NCI-H345 treated with DMSO at 0.1 percent for 48 hours (cell line): ENCODE measurements at regions not wholly inside any gene's neighbourhood (a gene's known extent, or its start where the extent isn't known, plus 50 kb on each side); places are given as distances from the start of the nearest gene placed in this dataset.

ENCODE experiments used
- DNase-seq: peaks from one replicate; lab custom pipeline; 2025; ENCODE audit not compliant: unreplicated experiment; lab: John Stamatoyannopoulos, UW

DNA sequence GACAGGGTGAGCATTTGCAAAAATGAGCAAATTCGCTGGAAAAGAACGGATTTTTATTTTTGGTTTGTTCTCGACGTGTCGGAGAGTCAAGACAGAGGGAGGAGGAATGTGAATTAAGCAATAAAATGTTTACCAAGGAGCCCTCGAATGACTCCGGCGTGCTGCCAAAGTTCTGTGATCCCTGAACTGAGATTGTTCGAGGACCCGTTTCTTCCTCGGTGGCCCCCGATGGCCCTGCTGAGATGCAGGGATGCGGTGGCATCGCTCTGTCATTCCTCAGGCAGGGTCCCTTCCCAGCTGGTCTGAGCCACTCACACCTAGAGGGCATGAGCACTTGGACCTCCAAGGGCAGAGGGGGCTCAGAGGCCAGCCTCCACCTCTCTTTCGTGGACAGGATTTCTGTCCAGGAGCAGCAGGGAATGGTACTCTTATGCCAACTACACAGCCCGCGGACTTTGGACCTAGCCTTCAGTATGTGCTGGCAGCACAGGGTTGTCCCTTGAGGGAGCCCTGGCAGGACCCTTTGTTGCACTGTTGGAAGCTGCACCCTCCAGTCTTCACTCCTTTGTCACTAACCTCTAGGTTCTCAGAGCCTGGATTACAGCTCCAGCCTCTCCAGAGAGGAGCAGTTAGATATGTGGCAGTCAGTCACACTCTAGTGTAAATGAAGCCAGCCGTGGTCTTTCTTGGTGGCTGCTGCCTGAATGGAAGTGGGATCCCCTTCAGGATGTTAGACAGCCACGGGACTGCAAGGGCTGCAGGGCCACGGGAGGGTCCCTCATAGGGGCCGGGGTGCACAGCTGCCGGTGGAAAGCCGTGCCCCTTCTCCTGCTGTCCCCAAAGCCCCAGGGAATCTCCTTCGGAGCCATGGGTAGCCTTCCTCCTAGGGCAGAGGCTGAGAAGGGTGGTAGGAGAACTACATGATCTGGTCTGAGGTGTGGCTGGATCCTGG, 109.4 kb upstream of the ANO1 start:
- no peak for DNase-seq

DNA sequence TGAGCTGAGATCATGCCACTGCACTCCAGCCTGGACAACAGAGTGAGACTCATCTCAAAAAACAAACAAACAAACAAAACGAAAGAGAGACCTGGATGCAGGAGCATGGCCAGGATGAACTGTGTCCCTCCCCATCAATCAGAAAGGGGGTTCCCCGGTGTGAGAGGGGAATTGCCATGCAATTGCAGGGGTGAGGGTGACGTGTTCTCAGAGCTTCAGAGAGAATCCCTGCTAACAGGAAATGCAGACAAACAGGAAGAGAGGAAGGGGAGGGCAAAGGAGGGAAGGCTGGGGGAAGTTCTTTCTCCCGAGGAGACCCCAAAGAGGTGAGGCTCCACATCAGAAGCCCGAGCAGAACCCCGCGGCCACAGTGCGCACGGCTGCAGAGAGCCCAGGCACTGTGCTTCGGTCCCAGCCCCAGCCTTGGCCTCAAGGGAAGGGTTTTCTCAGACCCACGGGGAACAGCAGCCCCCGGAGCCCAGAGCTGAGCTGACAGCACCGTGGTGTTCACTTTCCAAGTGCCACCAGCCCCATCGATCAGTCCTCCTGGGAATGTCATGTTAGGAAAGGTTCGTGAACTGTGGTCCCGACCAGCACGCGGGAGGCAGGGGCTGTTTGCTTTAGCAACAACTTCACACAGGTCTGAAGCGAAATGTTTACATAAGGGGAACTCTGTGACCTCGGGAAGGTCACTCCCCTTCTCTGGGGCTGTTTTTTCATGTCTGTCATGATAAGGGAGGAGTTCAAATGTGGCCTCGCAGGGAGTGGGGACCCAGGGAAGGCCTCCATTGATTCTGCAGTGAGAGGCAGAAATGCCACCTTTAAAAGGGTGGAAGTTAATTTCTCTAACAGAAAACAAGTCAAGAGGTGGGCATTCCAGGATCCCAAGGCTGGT, 108.0 kb upstream of the ANO1 start:
- DNase-seq = no peak

- DNase-seq = no peak
Measured at GRCh38 chr11:69970785-69971535, 107.2 kb upstream of the ANO1 start.

DNA sequence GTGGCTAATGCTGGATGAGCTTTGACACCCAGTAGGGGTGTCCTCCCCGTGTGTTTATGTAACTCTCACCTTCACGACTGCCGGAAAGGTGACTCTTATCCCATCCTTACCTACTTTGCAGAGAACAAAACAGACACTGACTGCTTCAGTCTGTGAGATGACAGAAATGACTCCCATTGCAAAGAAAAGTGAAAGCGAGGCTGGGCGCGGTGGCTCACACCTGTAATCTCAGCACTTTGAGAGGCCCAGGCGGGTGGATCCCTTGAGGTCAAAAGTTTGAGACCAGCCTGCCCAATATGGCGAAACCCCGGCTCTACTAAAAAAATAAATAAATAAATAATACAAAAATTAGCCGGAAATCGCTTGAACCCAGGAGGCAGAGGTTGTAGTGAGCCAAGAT, 106.4 kb upstream of the ANO1 start:
- no peak for DNase-seq

DNA sequence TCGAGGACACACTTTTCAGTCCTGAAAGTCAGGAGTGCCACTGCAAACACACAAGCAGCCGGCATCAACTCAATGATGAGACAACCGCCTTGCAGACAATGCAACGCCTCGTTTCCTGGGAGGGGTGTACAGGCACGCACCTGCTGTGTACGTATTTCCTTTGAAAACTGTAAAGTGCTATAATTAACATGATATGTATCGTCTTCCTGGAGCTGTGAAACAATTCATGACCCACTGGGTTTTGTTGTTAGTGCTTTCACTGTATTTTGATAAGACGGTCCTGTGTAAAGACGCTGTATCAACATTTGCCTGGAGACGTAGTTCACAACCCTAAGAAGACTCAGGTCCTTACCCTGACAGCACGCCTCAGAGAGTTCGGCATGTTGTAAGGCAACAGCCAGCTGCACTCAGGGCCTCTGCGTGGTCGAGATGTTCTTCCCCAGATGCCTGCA, 105.7 kb upstream of the ANO1 start:
- DNase-seq = no peak

GRCh38 chr11:69974528-69974927, 103.6 kb upstream of the ANO1 start:
- no peak for DNase-seq

DNA sequence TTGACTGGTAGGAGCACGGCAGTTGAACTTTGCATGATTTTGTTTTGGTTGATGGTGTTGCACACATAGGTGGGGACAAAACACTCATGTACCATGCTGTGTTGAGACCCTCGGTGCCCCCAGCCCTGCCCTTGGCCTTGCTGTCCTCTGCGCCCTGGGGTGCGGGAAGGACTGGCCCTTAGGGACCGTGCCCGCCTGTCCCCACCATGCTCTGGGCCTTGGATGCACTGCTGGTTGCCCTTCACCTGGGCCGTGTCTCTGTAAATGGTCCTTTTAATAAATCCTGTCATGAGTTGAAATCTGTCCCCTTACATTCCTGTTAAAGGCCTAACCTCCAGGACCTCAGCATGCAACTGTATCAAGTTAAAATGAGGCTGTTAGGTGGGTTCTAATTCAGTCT, 102.3 kb upstream of the ANO1 start:
- DNase-seq = no peak

DNA sequence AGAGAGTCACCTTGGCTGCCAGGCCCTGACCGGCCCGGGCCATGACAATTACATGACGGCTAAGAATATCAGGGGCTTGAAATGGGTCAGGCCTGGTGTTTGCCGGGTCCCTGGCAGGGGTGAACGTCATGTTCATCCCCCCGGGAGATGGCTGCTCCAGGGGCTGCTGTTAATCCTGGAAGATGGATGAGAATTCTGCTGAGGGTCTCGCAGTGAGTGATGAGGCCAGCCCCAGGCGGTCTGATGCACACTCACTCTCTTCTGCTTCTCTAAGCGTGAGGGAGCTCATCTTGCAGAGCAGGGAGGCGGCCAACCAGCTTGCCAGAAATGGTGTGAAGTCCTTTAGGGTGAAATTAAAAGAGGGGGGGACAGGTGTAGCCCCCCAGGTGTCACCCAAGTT, 101.3 kb upstream of the ANO1 start:
- DNase-seq = no peak

- no peak for DNase-seq
Measured at GRCh38 chr11:69977951-69978350, 100.2 kb upstream of the ANO1 start.

DNA sequence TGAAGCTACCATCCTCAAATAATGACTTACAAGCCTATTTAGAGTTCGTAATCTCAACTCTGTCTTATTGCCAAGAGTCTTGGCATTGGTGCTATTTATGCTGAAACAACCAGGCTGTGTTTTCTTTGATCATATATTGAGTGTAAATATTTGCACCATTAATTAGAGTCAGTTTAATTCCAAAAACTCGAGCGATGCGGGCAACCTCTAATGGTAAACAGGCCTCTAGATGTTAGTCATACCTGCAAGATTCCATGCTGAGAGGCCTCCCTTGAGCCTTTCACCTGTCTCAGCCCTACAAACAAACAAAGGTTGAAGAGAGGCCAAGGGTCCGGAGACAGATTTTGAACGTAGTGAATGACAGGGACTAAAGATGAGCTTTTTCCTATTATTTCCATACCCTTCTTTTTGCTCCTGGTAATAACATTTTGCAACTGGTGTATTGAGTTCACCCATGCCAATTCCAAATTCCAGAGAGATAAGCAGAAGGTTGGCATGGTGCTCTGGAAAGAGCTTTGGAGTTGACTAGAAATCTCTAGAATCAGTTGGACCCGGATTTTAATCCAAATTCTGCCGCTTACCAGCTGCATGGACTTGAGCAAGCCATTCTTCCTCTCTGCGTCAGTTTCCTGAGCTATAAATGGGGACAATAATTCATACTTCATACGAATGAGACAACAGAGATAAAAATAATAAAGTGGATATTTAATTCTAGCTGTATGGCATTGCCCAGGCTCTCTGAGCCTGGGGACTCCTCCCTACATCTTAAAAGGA, 99.1 kb upstream of the ANO1 start:
- DNase-seq = no peak

- DNase-seq = no peak
Measured at GRCh38 chr11:69979632-69980031, 98.5 kb upstream of the ANO1 start.

DNA sequence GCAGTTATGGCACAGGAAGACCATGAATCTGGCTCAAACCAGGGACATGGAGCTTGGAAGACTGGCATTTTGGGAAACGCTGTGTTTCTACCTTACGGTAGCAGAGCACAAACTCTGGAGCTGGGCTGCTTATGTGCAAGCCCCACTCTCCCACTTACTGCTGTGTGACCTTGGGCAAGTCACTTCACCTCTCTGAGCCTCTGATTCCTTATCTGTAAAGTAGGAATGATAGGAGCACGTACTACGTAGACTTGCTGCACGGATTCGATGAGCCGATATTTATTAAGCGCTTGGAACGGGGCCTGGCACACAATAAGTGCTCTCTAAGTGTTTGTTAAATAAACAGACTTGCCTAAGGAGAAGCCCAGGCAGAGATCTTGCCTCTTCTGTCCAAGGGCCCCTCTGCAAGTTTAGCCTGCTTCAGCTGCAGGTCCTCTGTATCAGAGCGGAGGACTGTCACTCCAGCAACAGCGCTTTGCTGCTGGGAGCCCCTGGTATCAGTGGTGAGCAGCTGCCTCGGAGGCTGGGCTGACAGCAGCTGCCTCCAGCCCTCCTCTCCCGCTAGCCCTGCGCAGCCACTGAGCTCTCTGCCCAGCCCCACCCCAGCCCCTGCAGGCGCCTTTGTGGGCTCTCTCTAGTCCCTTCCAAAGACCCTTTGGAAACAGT, 96.9 kb upstream of the ANO1 start:
- DNase-seq = no peak

GRCh38 chr11:69982690-69983570, 95.2 kb upstream of the ANO1 start:
- no peak for DNase-seq

DNA sequence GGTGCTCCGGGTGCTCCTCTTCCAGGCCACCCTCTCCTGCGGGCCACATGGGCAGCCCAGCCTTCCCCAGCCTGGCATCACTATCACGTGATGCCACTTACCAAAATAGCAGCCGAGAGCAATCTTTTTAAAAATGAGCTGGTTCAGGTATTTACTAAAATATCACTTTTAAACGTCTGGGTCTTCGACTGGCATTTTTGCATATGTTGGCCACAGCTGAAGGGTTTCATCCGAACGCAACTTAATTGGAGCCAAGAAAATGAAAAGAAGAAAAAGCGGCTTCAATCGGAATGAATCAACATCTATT, 94.6 kb upstream of the ANO1 start:
- DNase-seq = no peak

GRCh38 chr11:69983897-69984438, 94.1 kb upstream of the ANO1 start:
- DNase-seq = no peak

DNA sequence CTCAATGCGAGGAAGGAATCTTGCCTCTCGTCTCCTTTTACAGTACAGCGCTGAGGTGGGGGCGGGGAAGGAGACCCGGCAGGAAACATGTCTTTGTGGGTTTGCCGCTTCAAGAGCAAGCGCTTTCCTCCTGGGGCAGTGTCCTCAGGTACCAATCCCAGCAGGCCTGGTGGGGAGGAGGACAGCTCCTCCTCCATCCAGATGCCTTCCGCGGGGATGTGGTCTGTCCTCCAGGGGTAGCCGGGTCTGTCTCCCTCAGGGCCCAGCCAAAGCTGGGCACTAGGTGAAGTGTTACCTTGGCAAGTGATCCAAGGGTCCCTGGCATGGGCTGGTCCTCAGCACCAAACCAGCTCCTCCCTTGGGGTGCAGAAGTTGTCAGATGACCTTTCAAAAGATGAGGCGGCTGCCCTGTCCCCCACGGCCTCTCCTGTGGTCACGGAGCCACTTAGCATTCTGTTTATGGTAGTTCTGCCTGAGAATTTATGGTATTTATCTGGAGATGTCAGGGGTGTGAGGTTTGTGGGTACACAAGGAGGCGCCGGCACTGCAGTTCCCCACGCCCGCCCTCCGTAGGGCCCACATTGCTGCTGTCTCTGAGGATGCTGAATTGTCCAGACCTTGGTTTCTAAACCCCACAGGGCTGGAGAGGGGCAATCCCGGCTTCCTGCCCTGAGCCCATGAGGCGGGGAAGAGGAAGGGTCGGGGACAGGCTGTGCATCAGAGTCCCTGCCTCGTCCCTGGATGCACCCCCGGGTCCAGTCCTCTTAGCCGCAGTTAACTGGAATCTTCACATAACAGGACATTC, 93.5 kb upstream of the ANO1 start:
- DNase-seq = no peak

DNA sequence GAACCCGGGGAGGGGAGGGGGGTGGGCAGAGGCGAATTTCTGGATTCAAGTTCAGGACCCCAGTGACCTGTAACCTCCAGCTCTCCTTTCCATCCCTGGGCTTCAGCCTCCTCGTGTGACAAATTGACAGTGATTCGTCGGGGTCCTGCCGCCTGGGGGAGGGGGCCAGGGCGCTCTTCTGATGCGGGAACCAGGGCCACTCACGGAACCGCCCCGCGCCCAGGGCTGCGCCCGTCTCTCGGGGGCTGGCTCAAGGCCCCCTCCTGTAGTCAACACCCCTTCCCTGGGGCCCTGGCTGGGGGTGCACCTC, 92.8 kb upstream of the ANO1 start:
- no peak for DNase-seq
